Ovary (tissue), 7 donors: ENCODE measurements at regions not wholly inside any gene's neighbourhood (a gene's known extent, or its start where the extent isn't known, plus 50 kb on each side); places are given as distances from the start of the nearest gene placed in this dataset.
"Not testable (repeated sequence)": the region's sequence is repeated elsewhere in the genome, so short reads cannot be mapped to it uniquely, and the experiment has no call there.

ENCODE experiments used
- DNase-seq, 5 donors: peaks; one replicate each; pipeline ENCODE4 v3.0.0-alpha.2; 2019 to 2020
- H3K27ac ChIP-seq, 2 donors: fragments of 200-600 bp; one replicate each; pipeline versions ENCODE4 v1.5.1 to v1.8.0; 2019 to 2022
- H3K27me3 ChIP-seq: fragments of 200-600 bp; one replicate; pipeline ENCODE4 v1.8.0; 2022
- H3K36me3 ChIP-seq: fragments of 200-600 bp; sonication (generic); one replicate; pipeline ENCODE4 v1.5.1; 2019
- H3K4me1 ChIP-seq: one replicate; pipeline ENCODE4 v1.8.1; 2013; ENCODE audit warnings: mild to moderate bottlenecking, moderate library complexity; ENCODE audit not compliant: insufficient read depth
- H3K4me3 ChIP-seq: fragments of 200-600 bp; sonication (generic); one replicate; pipeline ENCODE4 v1.5.1; 2017
- H3K9me3 ChIP-seq, 2 donors: fragments of 200-600 bp in 1 of 2; sonication (generic) in 1 of 2; one replicate each; pipeline versions ENCODE4 v1.5.1 to v1.8.1; 2013 to 2019; ENCODE audit warnings: mild to moderate bottlenecking in 1 of 2, moderate library complexity in 1 of 2
- CTCF ChIP-seq, 3 donors: fragments of 450-650 bp in 2 of 3; fragments of 200-600 bp in 1 of 3; IDR thresholded peaks; one replicate each; pipeline versions ENCODE4 v1.5.1 to v1.8.0; 2016 to 2022; ENCODE audit warnings: antibody characterized with exemption in 3 of 3, mild to moderate bottlenecking in 1 of 3
- EP300 ChIP-seq: sonication (generic); formaldehyde crosslinking; IDR thresholded peaks from one replicate; pipeline ENCODE4 v1.6.1; 2017; ENCODE audit warnings: antibody characterized with exemption
- POLR2A ChIP-seq: fragments of 450-650 bp; IDR thresholded peaks from one replicate; pipeline ENCODE4 v1.6.1; 2017; ENCODE audit warnings: antibody characterized with exemption, mild to moderate bottlenecking, moderate library complexity
- WGBS, 3 donors: extraction: QIAGEN DNeasy Blood & Tissue Kit in 1 of 3; methylation state at CpG; one replicate each; pipeline versions ENCODE4 v1.1.5 to v1.1.7; 2013 to 2017; 5-methylcytosine and 5-hydroxymethylcytosine counted together
- intact Hi-C, 4 donors: fragments of 100-400 bp; cut with DNase I; formaldehyde crosslinking; loops; one replicate each; pipeline versions ENCODE4 v1.11.0 to v1.15.1; 2022 to 2023
- donor health status: DM: no; HTN: no; CAD: no; lungs with moderate emphysema.
- donor health status: DM: no; HTN: no; CAD: no.
- donor health status: Bipolar disorder and iron deficiency.
- donor health status: DM: no; HTN: no; CAD: no.
- donor health status: DM: yes; HTN: yes; CAD: no.

DNA sequence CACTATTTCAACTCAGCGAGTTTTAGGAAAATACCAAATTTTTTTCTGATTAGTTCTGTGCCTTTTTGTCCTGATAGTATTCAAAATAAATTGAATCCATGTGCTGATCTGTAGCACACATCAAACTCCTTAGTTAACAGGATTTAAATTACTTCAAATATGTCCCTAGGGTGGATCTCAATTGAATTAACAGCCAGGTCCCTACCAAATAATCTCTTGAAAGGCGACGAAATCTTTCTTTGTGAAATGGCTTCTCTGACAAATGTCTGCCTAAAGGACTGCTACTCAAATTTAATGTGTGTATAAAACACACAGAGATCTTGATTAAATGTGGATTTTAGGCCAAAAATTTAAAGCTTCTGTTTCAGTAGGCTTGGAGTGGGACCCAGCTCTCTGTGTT lies 989.6 kb upstream of the KCND2 start:
- Histone ChIP-seq H3K9me3 (no peaks in the 10 kb centered on the region), H3K27me3 (no peaks in the 10 kb centered on the region), H3K4me1 (no peaks in the 10 kb centered on the region), H3K27ac (no peak overlapping the region), H3K36me3 (no peaks in the 10 kb centered on the region), H3K4me3 (no peak overlapping the region)
- WGBS, 3 donors: 76 to 88% (median 81%) methylated on average over 3 of the region's 3 CpGs
- DNase-seq: no peak
- intact Hi-C loops: no loop called here
- TF ChIP-seq POLR2A: no peak
- TF ChIP-seq CTCF (IDR thresholded peaks at IDR 0.05): no peak
- TF ChIP-seq EP300: no peak

GRCh38 chr7:119288416-119288815 lies 984.6 kb upstream of the KCND2 start:
- no peak for DNase-seq
- Histone ChIP-seq H3K9me3 (no peaks in the 10 kb centered on the region), H3K27me3 (no peaks in the 10 kb centered on the region), H3K36me3 (no peaks in the 10 kb centered on the region), H3K4me1 (no peaks in the 10 kb centered on the region), H3K4me3 (no peak overlapping the region), H3K27ac (no peak overlapping the region)
- intact Hi-C loops: no loop called here
- TF ChIP-seq POLR2A (no peak), CTCF (IDR thresholded peaks at IDR 0.05) (no peak), EP300 (no peak)
- 32 to 59% (median 54%) methylated on average over 1 of the region's 1 CpG for WGBS, 3 donors

DNA sequence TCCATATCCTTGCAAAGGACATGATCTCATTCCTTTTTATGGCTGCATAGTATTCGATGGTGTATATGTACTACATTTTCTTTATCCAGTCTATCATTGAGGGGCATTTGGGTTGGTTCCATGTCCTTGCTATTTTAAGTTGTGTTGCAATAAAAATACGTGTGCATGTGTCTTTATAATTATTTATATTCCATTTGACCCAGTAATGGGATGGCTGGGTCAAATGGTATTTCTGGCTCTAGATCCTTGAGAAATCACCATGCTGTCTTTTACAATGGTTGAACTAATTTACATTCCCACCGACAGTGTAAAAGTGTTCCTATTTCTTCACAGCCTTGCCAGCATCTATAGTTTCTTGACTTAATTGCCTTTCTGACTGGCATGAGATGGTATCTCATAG lies 972.6 kb upstream of the KCND2 start:
- H3K4me1 ChIP-seq, H3K36me3 ChIP-seq, H3K27ac ChIP-seq, H3K9me3 ChIP-seq, intact Hi-C loops, H3K27me3 ChIP-seq, H3K4me3 ChIP-seq, DNase-seq: not testable (repeated sequence)
- WGBS, 3 donors: 74 to 79% (median 77%) methylated on average over 3 of the region's 3 CpGs

GRCh38 chr7:119320316-119320715 lies 952.7 kb upstream of the KCND2 start:
- DNase-seq: no peak
- Histone ChIP-seq H3K36me3 (no peaks in the 10 kb centered on the region), H3K4me3 (no peak overlapping the region), H3K27me3 (no peaks in the 10 kb centered on the region), H3K9me3 (no peaks in the 10 kb centered on the region), H3K4me1 (no peaks in the 10 kb centered on the region), H3K27ac (no peak overlapping the region)
- intact Hi-C loops: no loop called here
- TF ChIP-seq CTCF (IDR thresholded peaks at IDR 0.05) (no peak), EP300 (no peak), POLR2A (no peak)
- 42 to 56% (median 53%) methylated on average over 1 of the region's 1 CpG for WGBS, 3 donors

- H3K4me1 ChIP-seq: no peaks in the 10 kb centered on the region
- no peak for DNase-seq
- no peak overlapping the region for H3K27ac ChIP-seq
- no peak for TF ChIP-seq EP300
- no peak for TF ChIP-seq CTCF (IDR thresholded peaks at IDR 0.05)
- no peak for TF ChIP-seq POLR2A
- no peaks in the 10 kb centered on the region for H3K9me3 ChIP-seq
- intact Hi-C loops: no loop called here
- H3K27me3 ChIP-seq: no peaks in the 10 kb centered on the region
- no peaks in the 10 kb centered on the region for H3K36me3 ChIP-seq
- WGBS, 3 donors: 75 to 84% (median 84%) methylated on average over 5 of the region's 5 CpGs
- H3K4me3 ChIP-seq: no peak overlapping the region
Measured at GRCh38 chr7:119329715-119330114, 943.3 kb upstream of the KCND2 start.
